MM.1S (cell line): ENCODE measurements at regions not wholly inside any gene's neighbourhood (a gene's known extent, or its start where the extent isn't known, plus 50 kb on each side); places are given as distances from the start of the nearest gene placed in this dataset.

ENCODE experiments used
- DNase-seq: peaks from one replicate; pipeline ENCODE4 v3.0.0-alpha.2; 2015
- H2AFZ ChIP-seq: fragments of 300-600 bp; sonication (generic); 2 replicates; pipeline ENCODE4 v1.6.0; 2016; ENCODE audit warnings: antibody characterized with exemption, low read length
- H3F3A ChIP-seq: fragments of 300-600 bp; sonication (generic); 2 replicates; pipeline ENCODE4 v1.6.1; 2016; ENCODE audit warnings: mild to moderate bottlenecking, antibody characterized with exemption, low read length, moderate library complexity, mixed read lengths; ENCODE audit not compliant: insufficient read depth
- H3K27ac ChIP-seq: fragments of 300-600 bp; sonication (generic); 2 replicates; pipeline ENCODE4 v1.5.1; 2016; ENCODE audit warnings: mild to moderate bottlenecking, low read length
- H3K27me3 ChIP-seq: fragments of 300-600 bp; sonication (generic); replicated peaks from 2 replicates; pipeline ENCODE4 v1.6.0; 2016; ENCODE audit warnings: low read length; ENCODE audit not compliant: insufficient read depth
- H3K36me3 ChIP-seq: fragments of 300-600 bp; sonication (generic); replicated peaks from 2 replicates; pipeline ENCODE4 v1.6.1; 2016; ENCODE audit warnings: mild to moderate bottlenecking, low read length, mixed read lengths; ENCODE audit not compliant: insufficient read depth
- H3K4me1 ChIP-seq: fragments of 300-600 bp; sonication (generic); 2 replicates; pipeline ENCODE4 v1.6.1; 2016; ENCODE audit warnings: low read length, mixed read lengths
- H3K4me2 ChIP-seq: fragments of 300-600 bp; sonication (generic); 2 replicates; pipeline ENCODE4 v1.6.0; 2016; ENCODE audit warnings: low read depth, low read length
- H3K4me3 ChIP-seq: fragments of 300-600 bp; sonication (generic); 2 replicates; pipeline ENCODE4 v1.5.1; 2016; ENCODE audit warnings: low read length, mixed read lengths
- H3K79me2 ChIP-seq: fragments of 300-600 bp; sonication (generic); 2 replicates; pipeline ENCODE4 v1.6.1; 2016; ENCODE audit warnings: mixed run types, low read length, mixed read lengths
- H3K9ac ChIP-seq: fragments of 300-600 bp; sonication (generic); 2 replicates; pipeline ENCODE4 v1.6.1; 2016; ENCODE audit warnings: low read length, mixed read lengths
- H3K9me2 ChIP-seq: fragments of 300-600 bp; sonication (generic); replicated peaks from 2 replicates; pipeline ENCODE4 v1.6.1; 2016; ENCODE audit warnings: mild to moderate bottlenecking, low read length, mixed read lengths; ENCODE audit not compliant: insufficient read depth
- H3K9me3 ChIP-seq: fragments of 300-600 bp; sonication (generic); replicated peaks from 2 replicates; pipeline ENCODE4 v1.6.1; 2016; ENCODE audit warnings: mild to moderate bottlenecking, low read length, mixed read lengths; ENCODE audit not compliant: insufficient read depth
- H4K20me1 ChIP-seq: fragments of 300-600 bp; sonication (generic); 2 replicates; pipeline ENCODE4 v1.6.1; 2016; ENCODE audit warnings: mild to moderate bottlenecking, low read length, moderate library complexity, mixed read lengths; ENCODE audit not compliant: insufficient read depth
- CTCF ChIP-seq: fragments of 300-600 bp; sonication (generic); IDR thresholded peaks from 2 replicates; pipeline ENCODE4 v1.5.1; 2016; ENCODE audit warnings: antibody characterized with exemption, low read length, mixed read lengths
- EZH2 ChIP-seq: fragments of 300-600 bp; sonication (generic); optimal IDR thresholded peaks from 2 replicates; pipeline ENCODE3; 2017; ENCODE audit warnings: low read depth, mild to moderate bottlenecking, antibody characterized with exemption, low read length, mixed read lengths
- EZH2phosphoT487 ChIP-seq: fragments of 300-600 bp; sonication (generic); IDR thresholded peaks from 2 replicates; pipeline ENCODE4 v1.6.1; 2018; ENCODE audit warnings: antibody characterized with exemption, low read length

GRCh38 chr1:5220421-5220820 lies 566.0 kb downstream of the AJAP1 start:
- no peaks in the 10 kb centered on the region for H3K9me3 ChIP-seq
- no peaks in the 10 kb centered on the region for H3F3A ChIP-seq
- no peak overlapping the region for H3K4me2 ChIP-seq
- H4K20me1 ChIP-seq: no peaks in the 10 kb centered on the region
- H3K36me3 ChIP-seq: no peaks in the 10 kb centered on the region
- H3K79me2 ChIP-seq: no peaks in the 10 kb centered on the region
- no peaks in the 10 kb centered on the region for H3K9me2 ChIP-seq
- no peak overlapping the region for H3K9ac ChIP-seq
- DNase-seq: no peak
- no peak overlapping the region for H2AFZ ChIP-seq
- H3K27ac ChIP-seq: no peak overlapping the region
- no peak overlapping the region for H3K4me3 ChIP-seq
- no peaks in the 10 kb centered on the region for H3K4me1 ChIP-seq
- H3K27me3 ChIP-seq: peaks cover 49% of the 10 kb centered on the region
- TF ChIP-seq EZH2phosphoT487: no peak

- no peak overlapping the region for H3K27ac ChIP-seq
- H3K4me1 ChIP-seq: no peaks in the 10 kb centered on the region
- H3K4me2 ChIP-seq: no peak overlapping the region
- H3K79me2 ChIP-seq: no peaks in the 10 kb centered on the region
- TF ChIP-seq EZH2 (no peak), EZH2phosphoT487 (no peak), CTCF (no peak)
- no peaks in the 10 kb centered on the region for H3K9me3 ChIP-seq
- H3K4me3 ChIP-seq: no peak overlapping the region
- H3K9ac ChIP-seq: no peak overlapping the region
- H3K36me3 ChIP-seq: no peaks in the 10 kb centered on the region
- no peak overlapping the region for H2AFZ ChIP-seq
- no peaks in the 10 kb centered on the region for H3K9me2 ChIP-seq
- H3F3A ChIP-seq: no peaks in the 10 kb centered on the region
- H4K20me1 ChIP-seq: no peaks in the 10 kb centered on the region
- H3K27me3 ChIP-seq: peaks cover 26% of the 10 kb centered on the region
- no peak for DNase-seq
Measured at GRCh38 chr1:5200006-5200405, 545.6 kb downstream of the AJAP1 start.

GRCh38 chr1:5198328-5198727 lies 543.9 kb downstream of the AJAP1 start:
- Histone ChIP-seq H3K36me3 (no peaks in the 10 kb centered on the region), H3F3A (no peaks in the 10 kb centered on the region), H3K27ac (no peak overlapping the region), H3K9me2 (no peaks in the 10 kb centered on the region), H3K79me2 (no peaks in the 10 kb centered on the region), H3K9me3 (no peaks in the 10 kb centered on the region), H3K4me2 (no peak overlapping the region), H4K20me1 (no peaks in the 10 kb centered on the region), H3K9ac (no peak overlapping the region), H3K4me3 (no peak overlapping the region), H3K4me1 (no peaks in the 10 kb centered on the region), H3K27me3 (peaks cover 26% of the 10 kb centered on the region), H2AFZ (no peak overlapping the region)
- DNase-seq: no peak
- TF ChIP-seq EZH2phosphoT487 (no peak), CTCF (no peak), EZH2 (no peak)

GRCh38 chr1:5191470-5191869 lies 537.1 kb downstream of the AJAP1 start:
- Histone ChIP-seq H3K4me3 (no peak overlapping the region), H3K27ac (no peak overlapping the region), H3K79me2 (no peaks in the 10 kb centered on the region), H3K4me1 (no peaks in the 10 kb centered on the region), H3K36me3 (no peaks in the 10 kb centered on the region), H3F3A (no peaks in the 10 kb centered on the region), H3K4me2 (no peak overlapping the region), H2AFZ (no peak overlapping the region), H3K9me3 (no peaks in the 10 kb centered on the region), H3K27me3 (peaks cover 20% of the 10 kb centered on the region), H4K20me1 (no peaks in the 10 kb centered on the region), H3K9me2 (no peaks in the 10 kb centered on the region), H3K9ac (no peak overlapping the region)
- TF ChIP-seq EZH2: no peak
- no peak for TF ChIP-seq CTCF
- no peak for TF ChIP-seq EZH2phosphoT487
- no peak for DNase-seq
